ENCODE measurements at regions not wholly inside any gene's neighbourhood (a gene's known extent, or its start where the extent isn't known, plus 50 kb on each side); places are given as distances from the start of the nearest gene placed in this dataset.

GRCh38 chr2:226578373-226578772 lies 221.2 kb downstream of the IRS1 start:
- DNase-seq (no peak), ATAC-seq (no peak)
- Mint-ChIP-seq H3K36me3 (ENCODE audit: low read depth) (no peaks in the 10 kb centered on the region), H3K27me3 (peaks cover 17% of the 10 kb centered on the region), H3K4me3 (no peak overlapping the region), H3K27ac (no peak overlapping the region), H3K4me1 (no peaks in the 10 kb centered on the region)
- no peaks in the 10 kb centered on the region for H3K9me3 ChIP-seq (ENCODE audit: control insufficient read depth, low read length, poor library complexity, severe bottlenecking)

- no peaks in the 10 kb centered on the region for H3K9me3 ChIP-seq (ENCODE audit: control insufficient read depth, low read length, poor library complexity, severe bottlenecking)
- DNase-seq (no peak), ATAC-seq (no peak)
- Mint-ChIP-seq H3K27me3 (peaks cover 8% of the 10 kb centered on the region), H3K27ac (no peak overlapping the region), H3K4me1 (no peaks in the 10 kb centered on the region), H3K4me3 (no peak overlapping the region), H3K36me3 (ENCODE audit: low read depth) (no peaks in the 10 kb centered on the region)
Observed at GRCh38 chr2:226575928-226576327, 223.7 kb downstream of the IRS1 start.

GRCh38 chr2:226573158-226573557 lies 226.5 kb downstream of the IRS1 start:
- DNase-seq (no peak), ATAC-seq (no peak)
- Mint-ChIP-seq H3K27me3 (peaks cover 6% of the 10 kb centered on the region), H3K36me3 (ENCODE audit: low read depth) (no peaks in the 10 kb centered on the region), H3K4me3 (no peak overlapping the region), H3K4me1 (peaks cover 6% of the 10 kb centered on the region), H3K27ac (no peak overlapping the region)
- H3K9me3 ChIP-seq (ENCODE audit: control insufficient read depth, low read length, poor library complexity, severe bottlenecking) = no peaks in the 10 kb centered on the region

- Mint-ChIP-seq H3K4me3 (no peak overlapping the region), H3K36me3 (ENCODE audit: low read depth) (no peaks in the 10 kb centered on the region), H3K4me1 (peaks cover 6% of the 10 kb centered on the region), H3K27me3 (peaks cover 15% of the 10 kb centered on the region), H3K27ac (no peak overlapping the region)
- ATAC-seq (no peak), DNase-seq (no peak)
- H3K9me3 ChIP-seq (ENCODE audit: control insufficient read depth, low read length, poor library complexity, severe bottlenecking) = no peaks in the 10 kb centered on the region
Observed at GRCh38 chr2:226564667-226565066, 235.0 kb downstream of the IRS1 start.

- no peaks in the 10 kb centered on the region for H3K9me3 ChIP-seq (ENCODE audit: control insufficient read depth, low read length, poor library complexity, severe bottlenecking)
- peaks cover 21% of the 10 kb centered on the region for H3K27me3 Mint-ChIP-seq
- peaks cover 2% of the 10 kb centered on the region for H3K36me3 Mint-ChIP-seq (ENCODE audit: low read depth)
- H3K27ac Mint-ChIP-seq = no peak overlapping the region
- DNase-seq (no peak), ATAC-seq (no peak)
- no peak overlapping the region for H3K4me3 Mint-ChIP-seq
- no peaks in the 10 kb centered on the region for H3K4me1 Mint-ChIP-seq
Observed at GRCh38 chr2:226561962-226562361, 237.7 kb downstream of the IRS1 start.

GRCh38 chr2:226560325-226560724 lies 239.3 kb downstream of the IRS1 start:
- no peak overlapping the region for H3K4me3 Mint-ChIP-seq
- H3K27me3 Mint-ChIP-seq = peaks cover 18% of the 10 kb centered on the region
- H3K9me3 ChIP-seq (ENCODE audit: control insufficient read depth, low read length, poor library complexity, severe bottlenecking) = no peaks in the 10 kb centered on the region
- H3K27ac Mint-ChIP-seq = no peak overlapping the region
- H3K4me1 Mint-ChIP-seq = no peaks in the 10 kb centered on the region
- ATAC-seq (no peak), DNase-seq (no peak)
- peaks cover 4% of the 10 kb centered on the region for H3K36me3 Mint-ChIP-seq (ENCODE audit: low read depth)

- H3K27ac Mint-ChIP-seq = no peak overlapping the region
Observed at GRCh38 chr2:226559536-226559935, 240.1 kb downstream of the IRS1 start.

GRCh38 chr2:226558418-226558817 lies 241.2 kb downstream of the IRS1 start:
- no peak for ATAC-seq
- Mint-ChIP-seq H3K27me3 (peaks cover 18% of the 10 kb centered on the region), H3K36me3 (ENCODE audit: low read depth) (peaks cover 4% of the 10 kb centered on the region), H3K27ac (no peak overlapping the region), H3K4me1 (no peaks in the 10 kb centered on the region), H3K4me3 (no peak overlapping the region)
- DNase-seq = no peak
- H3K9me3 ChIP-seq (ENCODE audit: control insufficient read depth, low read length, poor library complexity, severe bottlenecking) = no peaks in the 10 kb centered on the region

More at GRCh38 chr2:226559536-226559935, 240.1 kb downstream of the IRS1 start:
- ATAC-seq = no peak
- no peak overlapping the region for H3K4me3 Mint-ChIP-seq
- H3K27me3 Mint-ChIP-seq = peaks cover 12% of the 10 kb centered on the region
- peaks cover 4% of the 10 kb centered on the region for H3K36me3 Mint-ChIP-seq (ENCODE audit: low read depth)
- no peaks in the 10 kb centered on the region for H3K9me3 ChIP-seq (ENCODE audit: control insufficient read depth, low read length, poor library complexity, severe bottlenecking)
- no peaks in the 10 kb centered on the region for H3K4me1 Mint-ChIP-seq
- DNase-seq = no peak

- Mint-ChIP-seq H3K36me3 (ENCODE audit: low read depth) (peaks cover 4% of the 10 kb centered on the region), H3K27me3 (peaks cover 18% of the 10 kb centered on the region), H3K4me1 (no peaks in the 10 kb centered on the region), H3K4me3 (no peak overlapping the region), H3K27ac (no peak overlapping the region)
- no peak for DNase-seq
- ATAC-seq = no peak
- H3K9me3 ChIP-seq (ENCODE audit: control insufficient read depth, low read length, poor library complexity, severe bottlenecking) = no peaks in the 10 kb centered on the region
Observed at GRCh38 chr2:226556050-226556449, 243.6 kb downstream of the IRS1 start.

GRCh38 chr2:226554701-226555100 lies 244.9 kb downstream of the IRS1 start:
- Mint-ChIP-seq H3K27me3 (peaks cover 18% of the 10 kb centered on the region), H3K4me3 (no peak overlapping the region), H3K27ac (no peak overlapping the region), H3K4me1 (no peaks in the 10 kb centered on the region), H3K36me3 (ENCODE audit: low read depth) (peaks cover 4% of the 10 kb centered on the region)
- DNase-seq (no peak), ATAC-seq (no peak)
- H3K9me3 ChIP-seq (ENCODE audit: control insufficient read depth, low read length, poor library complexity, severe bottlenecking) = no peaks in the 10 kb centered on the region

GRCh38 chr2:226553333-226553732 lies 246.3 kb downstream of the IRS1 start:
- no peak for DNase-seq
- Mint-ChIP-seq H3K4me3 (no peak overlapping the region), H3K4me1 (no peaks in the 10 kb centered on the region), H3K27me3 (peaks cover 18% of the 10 kb centered on the region), H3K36me3 (ENCODE audit: low read depth) (peaks cover 4% of the 10 kb centered on the region), H3K27ac (no peak overlapping the region)
- H3K9me3 ChIP-seq (ENCODE audit: control insufficient read depth, low read length, poor library complexity, severe bottlenecking) = no peaks in the 10 kb centered on the region
- ATAC-seq = no peak

GRCh38 chr2:226552571-226553285 lies 246.9 kb downstream of the IRS1 start:
- Mint-ChIP-seq H3K4me1 (no peaks in the 10 kb centered on the region), H3K4me3 (no peak overlapping the region), H3K36me3 (ENCODE audit: low read depth) (peaks cover 4% of the 10 kb centered on the region), H3K27ac (no peak overlapping the region), H3K27me3 (peaks cover 18% of the 10 kb centered on the region)
- no peaks in the 10 kb centered on the region for H3K9me3 ChIP-seq (ENCODE audit: control insufficient read depth, low read length, poor library complexity, severe bottlenecking)
- ATAC-seq = no peak
- DNase-seq = no peak

- peaks cover 9% of the 10 kb centered on the region for H3K27me3 Mint-ChIP-seq
- H3K36me3 Mint-ChIP-seq (ENCODE audit: low read depth) = peaks cover under 1% of the 10 kb centered on the region
- no peaks in the 10 kb centered on the region for H3K4me1 Mint-ChIP-seq
- ATAC-seq (no peak), DNase-seq (no peak)
- no peak overlapping the region for H3K27ac Mint-ChIP-seq
- H3K4me3 Mint-ChIP-seq = no peak overlapping the region
- H3K9me3 ChIP-seq (ENCODE audit: control insufficient read depth, low read length, poor library complexity, severe bottlenecking) = no peaks in the 10 kb centered on the region
Observed at GRCh38 chr2:226551522-226552250, 247.9 kb downstream of the IRS1 start.

GRCh38 chr2:226550801-226551200 lies 248.8 kb downstream of the IRS1 start:
- no peak overlapping the region for H3K4me3 Mint-ChIP-seq
- H3K9me3 ChIP-seq (ENCODE audit: control insufficient read depth, low read length, poor library complexity, severe bottlenecking) = no peaks in the 10 kb centered on the region
- ATAC-seq = no peak
- H3K4me1 Mint-ChIP-seq = no peaks in the 10 kb centered on the region
- no peak for DNase-seq
- H3K27me3 Mint-ChIP-seq = peaks cover 7% of the 10 kb centered on the region
- H3K27ac Mint-ChIP-seq = no peak overlapping the region
- H3K36me3 Mint-ChIP-seq (ENCODE audit: low read depth) = no peaks in the 10 kb centered on the region
